GM23338 (cell line): ENCODE measurements at regions not wholly inside any gene's neighbourhood (a gene's known extent, or its start where the extent isn't known, plus 50 kb on each side); places are given as distances from the start of the nearest gene placed in this dataset.

ENCODE experiments used
- CTCF ChIP-seq, 2 experiments: fragments of 200-600 bp in 1 of 2; sonication (generic) in 1 of 2; conservative IDR thresholded peaks; 2 replicates each; pipeline versions ENCODE4 v1.5.1 to v1.6.1; 2016 to 2017; ENCODE audit warnings: antibody characterized with exemption in 2 of 2, low read depth in 2 of 2, mild to moderate bottlenecking in 2 of 2, moderate library complexity in 1 of 2
- JUNB ChIP-seq: IDR thresholded peaks from one replicate; pipeline ENCODE4 v1.6.1; 2016; ENCODE audit warnings: antibody characterized with exemption; ENCODE audit not compliant: unreplicated experiment

DNA sequence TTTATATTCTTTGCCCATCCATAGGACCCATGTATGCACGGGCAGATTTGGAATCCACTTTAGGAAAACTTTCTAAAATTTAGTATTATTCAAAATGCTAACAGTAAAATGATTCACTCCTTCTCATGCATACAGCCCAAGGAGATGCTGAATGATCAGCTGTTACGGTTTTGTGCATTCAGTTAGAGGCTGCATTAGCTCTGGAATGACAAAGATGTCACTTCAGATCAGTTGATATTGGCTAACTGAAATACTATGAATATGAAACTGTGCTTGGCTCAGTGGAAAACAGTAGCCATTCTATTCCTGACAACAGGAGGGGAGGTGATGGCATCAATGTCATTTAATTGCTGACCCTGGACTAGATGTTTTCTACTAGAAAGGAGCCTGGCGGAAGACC is 560.7 kb downstream of the ZNF608 start:
- TF ChIP-seq CTCF (conservative IDR thresholded peaks at IDR 0.05; ENCODE audit: low read depth in 2 of 2) (no peak), JUNB (no peak)
